ENCODE measurements at regions not wholly inside any gene's neighbourhood (a gene's known extent, or its start where the extent isn't known, plus 50 kb on each side); places are given as distances from the start of the nearest gene placed in this dataset.

DNA sequence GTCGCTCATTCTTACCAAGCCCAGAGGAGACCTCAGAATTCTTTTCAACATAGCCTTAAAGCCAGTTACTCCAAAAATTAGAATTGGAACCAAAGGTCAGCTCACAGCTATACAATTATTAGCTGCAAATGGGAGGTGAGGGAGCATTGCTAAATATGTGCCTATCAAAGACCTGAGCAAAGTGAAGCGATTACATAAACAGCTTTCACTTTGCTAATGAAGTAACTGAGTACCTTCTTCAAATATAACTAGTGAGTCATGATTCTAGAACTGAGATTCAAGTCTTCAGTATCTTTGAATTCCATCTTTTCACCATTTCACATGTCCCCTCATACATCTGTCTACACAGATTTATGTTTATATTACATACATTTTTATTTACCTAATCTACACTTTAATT is 122.6 kb downstream of the P2RY1 start:
- no peak for DNase-seq (ENCODE audit: low spot score)

GRCh38 chr3:152959307-152959706 is 124.4 kb downstream of the P2RY1 start:
- DNase-seq (ENCODE audit: low spot score) = no peak

- no peak for DNase-seq (ENCODE audit: low spot score)
Observed at GRCh38 chr3:152960684-152961083, 125.8 kb downstream of the P2RY1 start.

DNA sequence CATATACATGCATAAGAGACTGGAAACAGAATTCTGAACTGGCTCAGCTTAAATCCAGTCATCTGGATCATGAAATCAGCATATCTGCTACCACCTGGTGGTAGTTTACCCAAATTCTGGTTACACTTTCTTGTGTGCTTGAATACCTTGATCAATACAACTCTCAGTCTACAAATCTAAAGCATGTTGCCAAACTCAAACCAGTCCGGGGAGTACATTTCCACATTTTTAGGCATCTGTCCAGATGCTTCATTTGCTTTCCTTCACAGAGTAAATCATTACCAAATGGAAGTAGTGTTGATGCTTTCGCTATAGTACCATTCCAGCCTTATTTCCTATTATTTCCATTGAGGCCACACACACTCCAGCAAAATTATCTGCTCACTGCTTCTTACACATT is 126.4 kb downstream of the P2RY1 start:
- DNase-seq (ENCODE audit: low spot score) = no peak

DNA sequence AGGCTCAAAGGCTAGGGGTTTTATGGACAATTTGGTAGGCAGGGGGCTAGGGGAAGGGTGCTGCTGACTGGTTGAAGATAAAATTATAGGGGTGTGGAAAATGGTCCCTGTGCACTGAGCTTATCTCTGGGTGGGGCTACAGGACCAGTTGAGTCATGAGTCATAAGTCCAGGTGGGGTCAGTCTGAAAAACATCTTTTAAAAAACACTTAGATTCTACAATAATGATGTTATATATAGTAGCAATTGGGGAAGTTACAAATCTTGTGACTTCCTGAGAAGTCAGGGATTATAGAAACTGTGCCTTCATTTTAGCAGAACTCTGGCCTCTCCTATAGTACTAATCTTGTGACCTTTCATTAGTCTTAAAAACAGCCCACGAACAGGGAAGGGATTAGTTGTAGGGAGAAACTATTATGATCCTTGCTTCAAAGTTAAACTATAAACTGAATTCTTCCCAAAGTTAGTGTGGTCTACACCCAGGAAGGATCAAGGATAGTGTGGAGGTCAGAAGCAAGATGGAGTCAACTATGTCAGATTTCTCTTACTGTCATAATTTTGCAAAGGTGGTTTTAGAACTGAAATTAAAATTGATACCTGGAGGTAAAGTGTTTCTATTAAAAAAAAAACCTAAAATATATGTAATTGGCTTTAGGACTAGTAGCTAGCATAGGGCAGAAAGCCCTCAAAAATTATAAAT is 130.1 kb downstream of the P2RY1 start:
- DNase-seq (ENCODE audit: low spot score) = no peak

- no peak for DNase-seq (ENCODE audit: low spot score)
Observed at GRCh38 chr3:152968388-152969024, 133.6 kb downstream of the P2RY1 start.

- no peak for DNase-seq (ENCODE audit: low spot score)
Observed at GRCh38 chr3:152969557-152970300, 134.8 kb downstream of the P2RY1 start.

- no peak for DNase-seq (ENCODE audit: low spot score)
Observed at GRCh38 chr3:152970851-152971250, 135.9 kb downstream of the P2RY1 start.

DNA sequence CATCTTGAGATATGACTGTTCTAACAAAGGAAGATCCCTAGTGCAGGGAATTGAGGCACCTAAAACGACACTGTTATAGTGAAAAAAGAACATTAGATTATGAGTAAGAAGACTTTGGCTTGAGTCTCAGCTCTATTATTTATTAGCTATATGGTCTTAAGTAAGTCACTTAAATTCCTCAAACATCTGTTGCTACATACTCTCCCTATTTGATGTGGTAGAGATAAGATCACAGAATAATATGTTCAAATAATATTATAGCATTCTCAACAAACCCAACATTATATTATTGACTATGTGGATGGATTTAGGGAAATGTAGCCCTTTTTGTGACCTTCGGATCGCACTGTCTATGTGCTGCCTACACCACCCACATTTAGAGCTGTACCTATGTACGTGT is 136.9 kb downstream of the P2RY1 start:
- no peak for DNase-seq (ENCODE audit: low spot score)

GRCh38 chr3:152973575-152973974 is 138.6 kb downstream of the P2RY1 start:
- DNase-seq (ENCODE audit: low spot score) = no peak

GRCh38 chr3:152976239-152976638 is 141.3 kb downstream of the P2RY1 start:
- DNase-seq (ENCODE audit: low spot score) = no peak

DNA sequence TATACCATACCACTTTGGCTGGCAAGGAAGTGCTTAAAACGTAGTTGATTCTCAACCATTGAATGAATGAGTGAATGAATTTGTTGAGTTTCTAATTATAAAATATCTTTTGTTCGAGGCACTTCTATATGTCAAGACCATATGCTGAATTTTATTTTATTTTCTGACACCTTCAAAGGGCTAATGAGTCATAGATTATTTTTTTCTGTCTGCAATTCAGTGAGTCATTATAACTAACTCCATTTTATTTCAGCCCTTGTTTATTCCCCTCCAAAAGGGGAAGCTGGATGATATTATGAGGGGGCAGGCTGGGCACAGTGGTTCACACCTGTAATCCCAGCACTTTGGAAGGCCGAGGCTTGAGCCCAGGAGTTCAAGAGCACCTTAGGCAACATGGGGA is 142.4 kb downstream of the P2RY1 start:
- DNase-seq (ENCODE audit: low spot score) = no peak

- no peak for DNase-seq (ENCODE audit: low spot score)
Observed at GRCh38 chr3:152978152-152978551, 143.2 kb downstream of the P2RY1 start.

- DNase-seq (ENCODE audit: low spot score) = no peak
Observed at GRCh38 chr3:152997526-152997925, 162.6 kb downstream of the P2RY1 start.

GRCh38 chr3:152998591-152998990 is 163.4 kb upstream of the RAP2B start:
- no peak for DNase-seq (ENCODE audit: low spot score)

DNA sequence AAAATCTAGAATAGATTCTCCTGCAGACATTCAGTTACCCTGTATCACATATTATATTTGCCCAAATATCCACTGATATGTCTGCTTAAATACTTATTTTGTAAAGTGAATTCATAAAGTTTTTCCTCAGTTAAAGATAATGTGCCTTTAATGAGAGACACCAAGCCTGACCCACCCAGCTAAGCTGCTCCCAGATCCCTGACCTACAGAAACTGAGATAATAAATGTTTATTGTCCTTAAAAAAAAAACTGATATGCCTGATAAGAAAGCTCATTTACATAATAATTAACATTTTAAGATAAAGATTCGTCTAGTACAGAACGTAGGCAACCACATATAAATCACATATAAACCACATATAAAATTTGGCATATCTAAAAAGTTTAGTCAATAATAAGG is 161.7 kb upstream of the RAP2B start:
- no peak for DNase-seq (ENCODE audit: low spot score)

DNA sequence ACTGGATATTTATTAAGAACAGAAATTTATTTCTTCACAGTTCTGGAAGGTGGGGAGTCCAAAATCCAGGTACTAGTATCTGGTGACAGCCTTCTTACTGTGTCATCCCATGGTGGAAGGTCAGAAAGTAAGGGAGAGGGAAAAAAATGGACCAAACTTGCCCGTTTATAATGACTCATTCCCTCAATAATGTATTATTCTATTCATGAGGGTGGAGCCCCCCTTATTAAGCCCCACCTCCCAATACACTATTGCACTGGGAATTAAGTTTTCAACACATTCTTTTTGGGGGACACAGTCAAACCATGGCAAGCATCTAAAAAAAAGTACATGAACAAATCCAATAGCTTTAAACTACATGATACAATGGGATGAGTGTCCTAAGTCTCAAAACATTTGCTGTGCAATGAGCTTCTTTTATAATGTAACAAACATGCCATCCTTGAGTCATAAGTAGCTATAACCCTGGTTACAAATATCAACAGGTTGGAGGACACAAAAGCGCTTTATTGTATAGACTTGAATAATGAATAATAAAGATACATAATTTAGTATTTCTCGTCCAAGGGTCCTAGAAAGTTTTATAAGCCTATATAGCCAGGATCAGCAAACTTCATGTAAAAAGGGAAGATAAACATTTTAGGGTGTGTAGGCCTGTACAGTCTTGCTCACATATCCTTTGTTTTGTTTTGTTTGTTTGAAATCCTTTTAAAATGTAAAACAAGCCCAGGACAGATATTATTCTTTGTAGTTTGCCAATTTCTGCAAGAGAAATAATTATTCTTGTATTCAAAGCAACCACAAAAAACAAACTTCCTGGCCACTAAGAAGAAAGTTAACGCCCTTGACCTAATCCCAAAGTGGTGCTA is 160.6 kb upstream of the RAP2B start:
- DNase-seq (ENCODE audit: low spot score) = no peak

- DNase-seq (ENCODE audit: low spot score) = no peak
Observed at GRCh38 chr3:153003441-153003840, 158.6 kb upstream of the RAP2B start.

DNA sequence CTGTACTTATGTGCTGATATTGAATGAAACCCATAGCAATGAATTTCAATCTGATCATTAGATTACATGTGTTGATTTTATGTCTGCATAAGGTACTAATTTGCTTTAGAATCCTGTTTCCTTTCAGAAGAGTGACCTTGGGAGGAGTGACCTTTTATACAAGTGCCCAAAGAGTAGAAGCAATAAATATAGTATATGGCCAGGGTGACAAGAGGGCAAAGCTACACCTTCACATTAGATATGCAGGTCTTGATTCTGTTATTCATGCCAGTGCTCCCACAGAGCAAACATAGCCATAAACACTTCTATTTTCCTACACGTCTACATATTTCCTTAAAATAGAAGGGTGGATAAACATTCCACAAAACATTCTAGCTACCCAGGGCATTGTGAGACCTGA is 158.2 kb upstream of the RAP2B start:
- DNase-seq (ENCODE audit: low spot score) = no peak

GRCh38 chr3:153008226-153008625 is 153.8 kb upstream of the RAP2B start:
- DNase-seq (ENCODE audit: low spot score) = no peak

- DNase-seq (ENCODE audit: low spot score) = no peak
Observed at GRCh38 chr3:153023896-153024295, 138.1 kb upstream of the RAP2B start.

DNA sequence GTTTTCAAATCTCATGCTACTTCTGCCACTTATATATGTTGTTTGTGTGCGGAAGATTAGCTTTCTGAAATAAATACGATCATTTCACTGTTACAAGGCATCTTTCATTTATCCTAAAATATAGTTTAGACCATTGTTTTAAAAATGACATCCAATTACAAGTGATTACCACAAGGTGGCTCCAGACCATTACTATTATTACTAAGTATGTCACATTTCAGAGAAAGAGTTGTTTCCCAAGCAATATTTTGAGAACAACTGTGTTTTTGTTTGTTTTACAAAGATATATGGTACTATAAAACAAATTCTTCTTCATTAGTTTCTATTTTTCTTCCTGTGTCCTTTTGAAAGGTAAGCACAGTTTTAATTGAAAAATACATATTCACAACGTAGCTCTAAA is 136.0 kb upstream of the RAP2B start:
- DNase-seq (ENCODE audit: low spot score) = no peak
